GM18508 (cell line): ENCODE measurements at regions not wholly inside any gene's neighbourhood (a gene's known extent, or its start where the extent isn't known, plus 50 kb on each side); places are given as distances from the start of the nearest gene placed in this dataset.
"Not testable (repeated sequence)": the region's sequence is repeated elsewhere in the genome, so short reads cannot be mapped to it uniquely, and the experiment has no call there.

Experiments used
- ATAC-seq: cut with Tn5 transposase; IDR thresholded peaks from one replicate; pipeline ENCODE4 v1.9.1; 2021; ENCODE audit warnings: moderate number of reproducible peaks; ENCODE audit not compliant: insufficient read depth, unreplicated experiment

DNA sequence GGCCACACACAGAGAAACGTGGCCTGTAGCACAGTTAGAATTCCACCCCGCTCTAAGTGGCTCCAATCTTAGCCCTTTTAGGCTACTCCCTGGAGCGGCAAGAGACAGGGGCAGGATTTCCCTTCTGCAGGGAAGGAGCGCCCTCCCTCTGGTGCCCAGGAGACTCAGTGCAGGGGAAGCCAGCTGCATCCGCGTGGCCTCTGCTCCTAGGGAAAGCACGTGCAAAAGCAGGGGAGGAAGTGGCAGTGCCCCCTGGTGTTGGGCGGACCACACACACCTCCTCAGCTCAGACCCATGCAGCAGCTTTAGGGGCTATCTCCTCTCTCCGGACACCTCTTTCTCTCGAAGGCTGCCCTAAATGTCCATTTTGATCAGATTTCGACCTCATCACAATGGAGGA is 50.0 kb downstream of the SPRING1 start:
- ATAC-seq, result no peak

GRCh38 chr12:116684891-116685290 is 53.0 kb downstream of the SPRING1 start:
- no peak for ATAC-seq

DNA sequence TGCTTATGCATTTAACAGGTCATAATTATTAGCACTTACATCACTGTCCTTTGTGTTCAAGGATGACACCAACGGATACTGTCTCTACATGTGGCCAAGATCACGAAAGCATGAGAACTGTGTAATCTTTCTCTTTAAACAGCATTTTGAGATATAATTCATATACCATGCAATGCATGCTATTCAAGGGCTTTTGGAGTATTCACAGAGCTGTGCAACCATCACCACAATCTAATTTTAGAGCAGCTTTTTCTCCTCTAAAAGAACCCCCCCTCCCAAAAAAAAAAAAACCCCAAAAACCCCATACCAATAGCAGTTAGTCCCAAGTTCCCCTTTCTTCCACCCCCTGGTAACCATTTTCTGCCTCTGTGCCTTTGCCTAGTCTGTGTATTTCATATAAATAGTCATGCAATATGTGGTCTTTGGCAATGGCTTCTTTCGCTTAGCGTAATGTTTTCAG is 60.6 kb downstream of the SPRING1 start:
- ATAC-seq, result no peak

GRCh38 chr12:116675339-116676107 is 62.3 kb downstream of the SPRING1 start:
- no peak for ATAC-seq

- no peak for ATAC-seq
Observed at GRCh38 chr12:116674643-116675183, 63.2 kb downstream of the SPRING1 start.

DNA sequence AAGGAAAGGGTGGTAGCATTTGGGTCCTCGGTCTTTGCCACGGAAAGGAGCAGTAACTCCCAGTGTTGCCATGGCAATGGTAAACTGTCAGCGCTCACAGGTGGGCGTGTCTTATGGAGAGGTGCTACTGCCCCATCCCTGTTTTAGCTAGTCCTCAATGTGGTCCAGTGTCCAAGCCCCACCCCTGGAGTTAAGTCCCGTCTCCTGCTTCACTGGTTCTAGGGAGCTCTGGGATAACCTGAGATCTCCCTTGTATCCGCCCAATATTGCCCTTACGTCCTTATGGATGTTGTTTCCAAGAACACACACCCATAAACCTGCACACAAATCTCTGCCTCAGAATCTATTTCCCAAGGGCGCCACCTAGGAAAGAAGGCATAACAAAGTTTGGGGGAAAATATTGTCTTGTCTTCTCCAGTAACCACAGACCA is 64.2 kb downstream of the SPRING1 start:
- ATAC-seq, result no peak

GRCh38 chr12:116672842-116673516 is 64.9 kb downstream of the SPRING1 start:
- ATAC-seq, result peak; percentile 71

DNA sequence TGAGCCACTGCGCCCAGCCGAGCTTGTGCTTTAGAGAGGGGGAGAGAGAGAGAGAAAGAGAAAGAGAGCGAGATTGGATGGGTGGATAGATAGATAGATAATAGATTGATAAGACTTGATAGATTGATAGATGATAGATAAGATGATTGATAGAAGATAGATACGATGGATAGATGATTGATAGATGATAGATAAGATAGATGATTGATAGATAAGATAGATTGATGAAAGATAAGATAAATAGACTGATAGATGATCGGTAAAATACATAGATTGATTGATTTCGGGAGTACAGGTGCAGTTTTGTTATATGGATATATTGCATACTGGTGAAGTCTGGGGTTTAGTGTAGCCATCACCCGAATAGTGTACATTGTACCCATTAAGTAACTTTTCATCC is 65.9 kb downstream of the SPRING1 start:
- no peak for ATAC-seq

GRCh38 chr12:116670859-116671258 is 67.0 kb downstream of the SPRING1 start:
- ATAC-seq, result no peak

DNA sequence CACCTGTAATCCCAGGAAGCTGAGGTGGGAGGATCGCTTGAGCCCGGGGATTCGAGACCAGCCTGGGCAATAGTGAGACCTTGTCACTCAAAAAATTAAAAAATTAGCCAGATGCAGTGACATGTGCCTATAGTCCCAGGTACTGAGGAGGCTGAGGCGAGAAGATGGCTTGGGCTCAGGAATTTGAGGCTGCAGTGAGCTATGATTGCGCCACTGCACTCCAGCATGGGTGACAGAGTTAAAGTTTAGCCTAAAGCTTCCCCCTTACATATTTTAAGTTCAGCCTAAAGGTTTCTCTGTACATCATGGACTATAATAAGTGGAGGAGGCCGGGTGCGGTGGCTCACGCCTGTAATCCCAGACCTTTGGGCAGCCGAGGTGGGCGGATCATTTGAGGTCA is 70.1 kb downstream of the SPRING1 start:
- no peak for ATAC-seq

DNA sequence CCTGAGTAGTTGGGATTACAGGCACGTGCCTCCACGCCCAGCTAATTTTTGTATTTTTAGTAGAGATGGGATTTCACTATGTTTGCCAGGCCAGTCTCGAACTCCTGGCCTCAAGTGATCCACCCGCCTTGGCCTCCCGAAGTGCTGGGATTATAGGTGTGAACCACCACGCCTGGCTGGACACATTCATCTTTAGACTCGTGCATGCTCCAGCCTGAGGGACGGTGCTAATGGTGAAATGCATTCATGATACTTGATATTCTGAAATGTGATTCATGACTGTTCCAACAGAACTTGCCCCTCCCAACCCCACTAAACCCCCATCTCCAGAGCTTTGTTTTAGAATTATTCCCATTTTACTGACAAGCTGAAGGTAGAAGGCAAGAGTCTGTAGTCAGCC is 71.0 kb downstream of the SPRING1 start:
- ATAC-seq, result not testable (repeated sequence)

DNA sequence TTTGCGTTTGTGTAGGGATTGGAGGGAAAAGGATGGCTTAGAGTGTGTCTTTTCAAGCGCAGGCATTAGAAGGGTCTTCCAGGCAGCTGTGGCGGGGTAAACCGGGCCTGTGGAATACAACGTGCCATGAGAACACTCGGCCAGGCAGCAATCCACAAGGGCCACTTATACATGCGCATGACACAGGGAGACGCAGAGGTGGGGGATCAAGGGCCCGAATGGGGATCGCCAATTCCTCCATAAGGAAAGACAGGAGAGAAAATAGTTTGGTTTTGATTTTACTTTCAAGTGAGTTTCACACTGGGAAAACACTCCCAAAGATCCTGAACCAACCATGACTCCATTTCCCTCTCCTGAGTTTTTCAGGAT is 71.6 kb downstream of the SPRING1 start:
- ATAC-seq, result no peak

- no peak for ATAC-seq
Observed at GRCh38 chr12:116665666-116666304, 72.1 kb downstream of the SPRING1 start.

- ATAC-seq, result no peak
Observed at GRCh38 chr12:116664085-116664484, 73.8 kb downstream of the SPRING1 start.

DNA sequence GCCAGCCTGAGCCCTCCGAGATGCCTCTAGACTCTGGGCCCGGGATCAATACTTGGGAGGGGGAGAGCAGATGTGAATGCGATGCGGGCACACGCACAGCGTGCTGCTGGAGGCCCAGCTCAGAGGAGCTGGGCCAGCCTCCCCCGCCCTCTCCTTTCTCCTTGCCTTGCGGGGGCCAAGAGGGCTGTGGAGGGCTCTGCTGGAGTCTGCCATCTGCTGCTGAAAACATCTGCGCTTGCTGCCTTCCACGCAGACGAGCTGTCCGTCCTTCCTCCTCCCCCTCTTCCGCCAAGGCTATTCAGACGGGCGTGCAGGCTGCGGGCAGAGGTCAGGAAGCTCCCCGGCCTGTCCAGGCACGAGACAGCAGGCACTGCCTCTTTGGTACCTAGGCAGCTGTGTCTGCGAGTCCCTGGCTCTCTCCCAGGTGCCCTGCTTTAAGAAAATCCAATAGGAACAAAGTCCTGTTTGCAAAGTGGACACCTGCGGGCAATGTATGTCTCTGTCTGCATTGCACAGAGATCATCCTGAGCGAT is 75.2 kb downstream of the SPRING1 start:
- ATAC-seq, result no peak

DNA sequence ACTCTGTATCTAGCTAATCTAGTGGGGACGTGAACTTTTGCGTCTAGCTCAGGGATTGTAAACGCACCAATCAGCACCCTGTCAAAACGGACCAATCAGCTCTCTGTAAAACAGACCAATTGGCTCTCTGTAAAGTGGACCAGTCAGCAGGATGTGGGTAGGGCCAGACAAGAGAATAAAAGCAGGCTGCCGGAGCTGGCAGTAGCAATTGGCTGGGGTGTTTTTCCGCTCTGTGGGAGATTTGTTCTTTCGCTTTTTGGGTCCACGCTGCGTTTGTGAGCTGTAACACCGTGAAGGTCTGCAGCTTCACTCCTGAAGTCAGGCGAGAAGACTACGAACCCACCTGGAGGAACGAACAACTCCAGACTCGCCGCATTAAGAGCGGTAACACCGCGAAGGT is 76.5 kb downstream of the SPRING1 start:
- no peak for ATAC-seq

- not testable (repeated sequence) for ATAC-seq
Observed at GRCh38 chr12:116660740-116661139, 77.1 kb downstream of the SPRING1 start.

DNA sequence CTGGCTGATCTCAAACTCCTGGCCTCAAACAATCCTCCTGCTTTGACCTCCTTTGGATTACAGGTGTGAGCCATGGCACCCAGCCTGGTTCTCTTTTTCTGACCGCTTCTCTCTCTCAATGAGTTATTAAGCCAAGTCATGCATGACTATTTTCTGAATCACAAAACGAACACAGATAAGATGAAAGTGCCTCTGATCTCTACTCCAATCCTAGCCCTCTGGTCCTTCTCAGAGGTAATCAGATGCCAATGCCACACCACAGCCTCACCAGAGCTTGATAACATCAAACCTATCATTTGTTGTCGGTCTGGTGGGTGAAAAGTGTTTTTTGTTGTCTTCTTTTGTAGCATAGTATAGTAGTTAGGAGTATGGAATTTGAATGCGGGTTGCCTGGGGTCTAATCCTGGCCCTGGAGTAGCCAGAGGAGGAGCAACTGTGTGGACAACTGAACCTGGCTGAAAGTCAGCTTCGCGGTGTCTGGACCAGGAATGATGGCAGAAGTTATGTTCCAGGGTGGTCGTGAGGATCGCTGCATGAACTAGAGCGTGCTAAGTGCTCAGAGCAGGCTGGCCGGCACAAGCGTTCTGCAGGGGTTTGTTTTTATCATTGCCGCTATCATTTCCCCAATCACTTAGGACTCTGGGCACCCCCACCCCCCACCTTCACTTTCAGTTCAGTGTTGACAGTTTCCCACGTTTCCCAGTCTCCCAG is 77.9 kb downstream of the SPRING1 start:
- no peak for ATAC-seq

- no peak for ATAC-seq
Observed at GRCh38 chr12:116657921-116658495, 79.9 kb downstream of the SPRING1 start.

DNA sequence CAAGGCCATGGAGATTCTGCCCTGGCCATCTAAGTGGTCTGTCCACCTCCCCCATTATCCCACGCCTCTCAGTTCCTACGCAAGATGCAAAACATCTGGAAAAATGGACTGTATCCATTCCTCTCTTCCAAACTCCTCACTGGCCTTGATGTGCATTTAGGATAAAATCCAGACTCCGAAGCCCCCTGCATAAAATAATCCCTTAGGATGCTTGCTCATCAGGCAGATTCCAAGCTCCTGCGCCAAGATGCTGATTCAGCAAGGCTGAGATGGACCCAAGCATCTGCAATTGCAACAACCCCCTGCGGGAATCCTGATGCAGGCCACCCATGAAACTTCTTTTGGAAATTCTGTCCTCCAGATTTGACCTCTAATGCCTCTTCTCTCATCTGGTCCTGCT is 81.6 kb downstream of the SPRING1 start:
- no peak for ATAC-seq
